Activated CD4-positive, alpha-beta T cell treated with anti-CD3 and anti-CD28 coated beads, Interleukin-2, amount 10 ng/mL, durations not matched to agents 7 days and 5 days (primary cell): ENCODE measurements at regions not wholly inside any gene's neighbourhood (a gene's known extent, or its start where the extent isn't known, plus 50 kb on each side); places are given as distances from the start of the nearest gene placed in this dataset.

ENCODE experiments used
- CTCF ChIA-PET: fragments of 350-600 bp; sonication (Branson Sonifier 250); formaldehyde crosslinking; loops from one replicate; lab custom pipeline; 2021; ENCODE audit warnings: antibody characterized with exemption; lab: Charles Lee
- POLR2A ChIA-PET: fragments of 350-600 bp; sonication (Branson Sonifier 250); formaldehyde crosslinking; loops from one replicate; lab custom pipeline; 2021; ENCODE audit warnings: antibody characterized with exemption; lab: Charles Lee
- DNase-seq: peaks from one replicate; pipeline ENCODE4 v3.0.0-alpha.2; 2020
- H3K27ac Mint-ChIP-seq: one replicate; pipeline ENCODE4 v1.8.0; 2021; ENCODE audit warnings: mild to moderate bottlenecking, moderate library complexity, mixed read lengths
- H3K27me3 Mint-ChIP-seq: one replicate; pipeline ENCODE4 v1.8.0; 2021; ENCODE audit warnings: mixed read lengths
- H3K36me3 Mint-ChIP-seq: one replicate; pipeline ENCODE4 v1.8.0; 2021; ENCODE audit warnings: low read depth, mixed read lengths
- H3K4me1 Mint-ChIP-seq: one replicate; pipeline ENCODE4 v1.8.0; 2021; ENCODE audit warnings: mixed read lengths
- H3K4me3 Mint-ChIP-seq: one replicate; pipeline ENCODE4 v1.8.0; 2021; ENCODE audit warnings: mild to moderate bottlenecking, moderate library complexity, mixed read lengths
- H3K9me3 Mint-ChIP-seq: one replicate; pipeline ENCODE4 v1.8.0; 2021; ENCODE audit warnings: mixed read lengths

GRCh38 chr12:94078138-94078723 lies 70.1 kb upstream of the PLXNC1 start:
- peaks cover under 1% of the 10 kb centered on the region for H3K36me3 Mint-ChIP-seq
- H3K9me3 Mint-ChIP-seq = peaks cover 1% of the 10 kb centered on the region
- ChIA-PET POLR2A (no interaction called here), CTCF (interaction anchor here (1.2 to 1.6 kb wide), 2 partner anchors 24 to 316 kb away, joined by 3 to 4 read pairs; no protein-coding TSS in a partner anchor)
- no peak overlapping the region for H3K4me3 Mint-ChIP-seq
- no peak overlapping the region for H3K27ac Mint-ChIP-seq
- H3K4me1 Mint-ChIP-seq = peaks cover 14% of the 10 kb centered on the region
- H3K27me3 Mint-ChIP-seq = peaks cover 9% of the 10 kb centered on the region
- no peak for DNase-seq

- Mint-ChIP-seq H3K27me3 (peaks cover 9% of the 10 kb centered on the region), H3K4me3 (no peak overlapping the region), H3K9me3 (peaks cover 5% of the 10 kb centered on the region), H3K4me1 (peaks cover 14% of the 10 kb centered on the region), H3K27ac (peak overlapping the region; percentile 37), H3K36me3 (peaks cover 4% of the 10 kb centered on the region)
- ChIA-PET POLR2A (no interaction called here), CTCF (interaction anchor here (0.5 to 1.6 kb wide), 2 partner anchors 317 to 724 kb away, joined by 3 read pairs; no protein-coding TSS in a partner anchor)
- no peak for DNase-seq
Measured at GRCh38 chr12:94078736-94079509, 69.5 kb upstream of the PLXNC1 start.

- Mint-ChIP-seq H3K4me3 (no peak overlapping the region), H3K9me3 (peaks cover 5% of the 10 kb centered on the region), H3K36me3 (peaks cover 4% of the 10 kb centered on the region), H3K27ac (no peak overlapping the region), H3K27me3 (peaks cover 9% of the 10 kb centered on the region), H3K4me1 (peaks cover 14% of the 10 kb centered on the region)
- CTCF ChIA-PET = no interaction called here
- no peak for DNase-seq
- POLR2A ChIA-PET = no interaction called here
Measured at GRCh38 chr12:94079566-94080340, 68.6 kb upstream of the PLXNC1 start.

GRCh38 chr12:94080341-94081009 lies 67.9 kb upstream of the PLXNC1 start:
- H3K27me3 Mint-ChIP-seq = peaks cover 5% of the 10 kb centered on the region
- CTCF ChIA-PET = interaction anchor here (2.3 kb wide), 1 partner anchor 20 kb away, joined by 9 read pairs; no protein-coding TSS in a partner anchor

GRCh38 chr12:94082690-94083089 lies 65.7 kb upstream of the PLXNC1 start:
- H3K4me3 Mint-ChIP-seq = no peak overlapping the region
- peaks cover 4% of the 10 kb centered on the region for H3K36me3 Mint-ChIP-seq
- H3K27me3 Mint-ChIP-seq = peaks cover 2% of the 10 kb centered on the region
- peaks cover 14% of the 10 kb centered on the region for H3K4me1 Mint-ChIP-seq
- ChIA-PET POLR2A (no interaction called here), CTCF (interaction anchor here (2.3 kb wide), 1 partner anchor 18 kb away, joined by 9 read pairs; no protein-coding TSS in a partner anchor)
- H3K9me3 Mint-ChIP-seq = peaks cover 10% of the 10 kb centered on the region
- DNase-seq = no peak
- H3K27ac Mint-ChIP-seq = no peak overlapping the region

More at GRCh38 chr12:94080341-94081009, 67.9 kb upstream of the PLXNC1 start:
- Mint-ChIP-seq H3K27ac (no peak overlapping the region), H3K9me3 (peaks cover 10% of the 10 kb centered on the region), H3K4me1 (peaks cover 14% of the 10 kb centered on the region), H3K36me3 (peaks cover 4% of the 10 kb centered on the region), H3K4me3 (no peak overlapping the region)
- no peak for DNase-seq
- POLR2A ChIA-PET = no interaction called here

- peaks cover 7% of the 10 kb centered on the region for H3K9me3 Mint-ChIP-seq
- no peak overlapping the region for H3K4me3 Mint-ChIP-seq
- ChIA-PET CTCF (interaction anchor here (0.7 kb wide), 1 partner anchor 12 kb away, joined by 3 read pairs; no protein-coding TSS in a partner anchor), POLR2A (no interaction called here)
- DNase-seq = no peak
- no peaks in the 10 kb centered on the region for H3K27me3 Mint-ChIP-seq
- no peak overlapping the region for H3K27ac Mint-ChIP-seq
- no peaks in the 10 kb centered on the region for H3K4me1 Mint-ChIP-seq
- H3K36me3 Mint-ChIP-seq = no peaks in the 10 kb centered on the region
Measured at GRCh38 chr12:94089891-94090290, 58.5 kb upstream of the PLXNC1 start.

GRCh38 chr12:94091624-94092023 lies 56.8 kb upstream of the PLXNC1 start:
- no peak overlapping the region for H3K4me3 Mint-ChIP-seq
- no peaks in the 10 kb centered on the region for H3K36me3 Mint-ChIP-seq
- no peaks in the 10 kb centered on the region for H3K27me3 Mint-ChIP-seq
- ChIA-PET POLR2A (no interaction called here), CTCF (interaction anchor here (1.3 to 1.7 kb wide), 2 partner anchors 10 to 14 kb away, joined by 3 to 9 read pairs; no protein-coding TSS in a partner anchor)
- no peak for DNase-seq
- H3K4me1 Mint-ChIP-seq = no peaks in the 10 kb centered on the region
- no peak overlapping the region for H3K27ac Mint-ChIP-seq
- H3K9me3 Mint-ChIP-seq = peaks cover 3% of the 10 kb centered on the region

- Mint-ChIP-seq H3K4me1 (no peaks in the 10 kb centered on the region), H3K9me3 (peaks cover 3% of the 10 kb centered on the region), H3K4me3 (no peak overlapping the region), H3K27me3 (peaks cover 1% of the 10 kb centered on the region), H3K36me3 (no peaks in the 10 kb centered on the region), H3K27ac (no peak overlapping the region)
- CTCF ChIA-PET = interaction anchor here (2.1 kb wide), 1 partner anchor 10 kb away, joined by 7 read pairs; no protein-coding TSS in a partner anchor
- POLR2A ChIA-PET = no interaction called here
- DNase-seq = no peak
Measured at GRCh38 chr12:94092516-94093241, 55.7 kb upstream of the PLXNC1 start.

- DNase-seq = no peak
- Mint-ChIP-seq H3K4me3 (no peak overlapping the region), H3K27me3 (peaks cover 1% of the 10 kb centered on the region), H3K36me3 (no peaks in the 10 kb centered on the region), H3K9me3 (peaks cover 3% of the 10 kb centered on the region), H3K4me1 (peaks cover 6% of the 10 kb centered on the region), H3K27ac (no peak overlapping the region)
- ChIA-PET POLR2A (no interaction called here), CTCF (interaction anchor here (2.1 kb wide), 1 partner anchor 8 kb away, joined by 7 read pairs; no protein-coding TSS in a partner anchor)
Measured at GRCh38 chr12:94094700-94095099, 53.7 kb upstream of the PLXNC1 start.

GRCh38 chr12:94095618-94096017 lies 52.8 kb upstream of the PLXNC1 start:
- peaks cover 3% of the 10 kb centered on the region for H3K9me3 Mint-ChIP-seq
- POLR2A ChIA-PET = no interaction called here
- peaks cover 15% of the 10 kb centered on the region for H3K4me1 Mint-ChIP-seq
- CTCF ChIA-PET = no interaction called here
- H3K4me3 Mint-ChIP-seq = no peak overlapping the region
- H3K27ac Mint-ChIP-seq = no peak overlapping the region
- no peaks in the 10 kb centered on the region for H3K36me3 Mint-ChIP-seq
- DNase-seq = no peak
- peaks cover 1% of the 10 kb centered on the region for H3K27me3 Mint-ChIP-seq

GRCh38 chr12:94098466-94098865 lies 49.9 kb upstream of the PLXNC1 start:
- H3K4me1 Mint-ChIP-seq = peaks cover 34% of the 10 kb centered on the region
- DNase-seq = no peak
- H3K9me3 Mint-ChIP-seq = no peaks in the 10 kb centered on the region
- H3K27ac Mint-ChIP-seq = no peak overlapping the region
- POLR2A ChIA-PET = no interaction called here
- no peak overlapping the region for H3K4me3 Mint-ChIP-seq
- H3K27me3 Mint-ChIP-seq = peaks cover 1% of the 10 kb centered on the region
- CTCF ChIA-PET = interaction anchor here (0.6 kb wide), 1 partner anchor 616 kb away, joined by 4 read pairs; no protein-coding TSS in a partner anchor
- H3K36me3 Mint-ChIP-seq = no peaks in the 10 kb centered on the region
